ENCODE measurements at regions not wholly inside any gene's neighbourhood (a gene's known extent, or its start where the extent isn't known, plus 50 kb on each side); places are given as distances from the start of the nearest gene placed in this dataset.
"Not testable (repeated sequence)": the region's sequence is repeated elsewhere in the genome, so short reads cannot be mapped to it uniquely, and the experiment has no call there.

- DNase-seq = no peak
Measured at GRCh38 chr14:81584495-81584894, 50.8 kb upstream of the SEL1L start.

GRCh38 chr14:81589381-81590065, 55.9 kb upstream of the SEL1L start:
- no peak for DNase-seq

GRCh38 chr14:81591266-81591665, 57.6 kb upstream of the SEL1L start:
- DNase-seq = no peak

GRCh38 chr14:81594012-81594411, 60.4 kb upstream of the SEL1L start:
- no peak for DNase-seq

GRCh38 chr14:81605660-81606059, 72.0 kb upstream of the SEL1L start:
- no peak for DNase-seq

GRCh38 chr14:81613341-81614045, 79.8 kb upstream of the SEL1L start:
- no peak for DNase-seq

GRCh38 chr14:81614302-81614701, 80.6 kb upstream of the SEL1L start:
- not testable (repeated sequence) for DNase-seq

GRCh38 chr14:81618695-81619094, 85.0 kb upstream of the SEL1L start:
- DNase-seq = no peak

GRCh38 chr14:81619816-81620215, 86.2 kb upstream of the SEL1L start:
- DNase-seq = no peak

- DNase-seq = not testable (repeated sequence)
Measured at GRCh38 chr14:81623771-81624396, 90.2 kb upstream of the SEL1L start.

GRCh38 chr14:81625343-81625742, 91.7 kb upstream of the SEL1L start:
- peak; percentile 75 for DNase-seq

- no peak for DNase-seq
Measured at GRCh38 chr14:81632157-81632556, 98.5 kb upstream of the SEL1L start.

- no peak for DNase-seq
Measured at GRCh38 chr14:81633496-81633895, 99.8 kb upstream of the SEL1L start.

- DNase-seq = no peak
Measured at GRCh38 chr14:81637639-81638038, 104.0 kb upstream of the SEL1L start.

GRCh38 chr14:81638656-81639280, 105.1 kb upstream of the SEL1L start:
- no peak for DNase-seq

- DNase-seq = no peak
Measured at GRCh38 chr14:81653626-81654025, 120.0 kb upstream of the SEL1L start.

- DNase-seq = no peak
Measured at GRCh38 chr14:81655423-81656314, 122.0 kb upstream of the SEL1L start.

- no peak for DNase-seq
Measured at GRCh38 chr14:81656811-81657210, 123.2 kb upstream of the SEL1L start.

- no peak for DNase-seq
Measured at GRCh38 chr14:81662066-81662465, 128.4 kb upstream of the SEL1L start.

- no peak for DNase-seq
Measured at GRCh38 chr14:81662570-81663197, 129.0 kb upstream of the SEL1L start.

GRCh38 chr14:81668626-81669274, 135.1 kb upstream of the SEL1L start:
- DNase-seq = no peak

- peak; percentile 70 for DNase-seq
Measured at GRCh38 chr14:81669308-81669707, 135.7 kb upstream of the SEL1L start.
